Suprapubic skin (tissue), 4 donors: ENCODE measurements at regions not wholly inside any gene's neighbourhood (a gene's known extent, or its start where the extent isn't known, plus 50 kb on each side); places are given as distances from the start of the nearest gene placed in this dataset.

Source experiments
- DNase-seq, 2 donors: peaks; one replicate each; pipeline ENCODE4 v3.0.0-alpha.2; 2019; ENCODE audit warnings: low spot score in 2 of 2
- H3K27ac ChIP-seq: fragments of 200-600 bp; sonication (generic); one replicate; pipeline ENCODE4 v1.5.1; 2019
- H3K27me3 ChIP-seq: fragments of 200-600 bp; sonication (generic); one replicate; pipeline ENCODE4 v1.5.1; 2019
- H3K36me3 ChIP-seq: fragments of 200-600 bp; sonication (generic); one replicate; pipeline ENCODE4 v1.5.1; 2019
- H3K4me1 ChIP-seq: fragments of 200-600 bp; sonication (generic); one replicate; pipeline ENCODE4 v1.5.1; 2019
- H3K4me3 ChIP-seq: fragments of 200-600 bp; sonication (generic); one replicate; pipeline ENCODE4 v1.5.1; 2019; ENCODE audit warnings: mild to moderate bottlenecking
- H3K9me3 ChIP-seq: fragments of 200-600 bp; sonication (generic); one replicate; pipeline ENCODE4 v1.5.1; 2019
- CTCF ChIP-seq, 2 donors: fragments of 200-600 bp in 1 of 2; fragments of 450-650 bp in 1 of 2; sonication (generic) in 1 of 2; IDR thresholded peaks; one replicate each; pipeline ENCODE4 v1.5.1; 2016 to 2019; ENCODE audit warnings: antibody characterized with exemption in 2 of 2, mild to moderate bottlenecking in 1 of 2, moderate library complexity in 1 of 2
- EP300 ChIP-seq: sonication (generic); formaldehyde crosslinking; IDR thresholded peaks from one replicate; pipeline ENCODE4 v1.6.1; 2017; ENCODE audit warnings: antibody characterized with exemption
- POLR2A ChIP-seq, 2 donors: fragments of 450-650 bp; IDR thresholded peaks; one replicate each; pipeline ENCODE4 v1.6.1; 2017; ENCODE audit warnings: antibody characterized with exemption in 2 of 2, mild to moderate bottlenecking in 2 of 2, moderate library complexity in 2 of 2
- POLR2AphosphoS5 ChIP-seq, 3 donors: sonication (generic); formaldehyde crosslinking; IDR thresholded peaks; one replicate each; pipeline ENCODE4 v1.6.1; 2017; ENCODE audit warnings: antibody characterized with exemption in 3 of 3
- WGBS: methylation state at CpG from one replicate; pipeline ENCODE4 v1.1.5; 2018; 5-methylcytosine and 5-hydroxymethylcytosine counted together

DNA sequence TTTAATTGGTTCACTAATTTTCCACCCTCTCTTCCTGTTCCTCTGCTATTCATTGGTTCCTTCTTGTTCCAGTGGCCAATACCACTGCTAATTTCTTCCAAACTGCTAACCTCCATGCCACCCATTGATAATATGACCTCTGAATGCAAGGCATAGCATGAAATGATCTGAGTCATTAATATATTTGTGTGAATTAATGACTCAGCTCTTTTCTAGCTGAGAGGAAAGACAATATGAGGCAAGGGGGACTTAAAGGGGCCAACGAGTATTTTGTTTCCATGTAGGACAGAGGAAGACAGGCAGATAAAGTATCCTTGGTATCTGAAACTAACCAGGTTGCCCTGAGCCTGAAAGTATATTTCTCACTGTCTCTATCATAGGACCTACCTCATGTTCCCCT lies 154.3 kb upstream of the BRINP1 start:
- Histone ChIP-seq H3K4me3 (no peak overlapping the region), H3K36me3 (no peaks in the 10 kb centered on the region), H3K27ac (no peak overlapping the region), H3K27me3 (no peaks in the 10 kb centered on the region), H3K4me1 (no peaks in the 10 kb centered on the region), H3K9me3 (no peaks in the 10 kb centered on the region)
- TF ChIP-seq CTCF (IDR thresholded peaks at IDR 0.05), result no peak
- no peak for TF ChIP-seq POLR2A (IDR thresholded peaks at IDR 0.05)
- no peak for TF ChIP-seq EP300
- TF ChIP-seq POLR2AphosphoS5 (IDR thresholded peaks at IDR 0.05), result no peak
- WGBS, result 75% methylated on average over 1 of the region's 1 CpG
- DNase-seq, result no peak

DNA sequence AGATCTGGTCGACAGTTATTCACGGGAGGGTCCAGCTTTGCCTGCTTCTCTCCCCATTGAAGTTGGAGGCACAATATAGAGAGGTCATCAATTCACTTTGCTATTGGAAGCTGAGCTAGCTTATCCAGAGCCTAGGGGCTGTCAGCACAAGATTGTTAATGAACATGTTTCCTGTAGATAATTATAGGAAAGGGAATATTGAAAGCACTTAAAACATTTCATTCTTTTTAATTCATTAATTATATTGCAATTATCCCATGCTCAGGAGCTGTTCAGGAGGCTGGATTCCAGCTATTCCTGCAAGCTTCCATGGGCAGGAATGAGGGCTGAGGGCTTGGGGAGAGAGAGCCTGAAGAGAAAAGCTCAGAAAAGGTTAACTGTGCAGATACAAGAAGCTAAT lies 153.1 kb upstream of the BRINP1 start:
- WGBS, result 84% methylated on average over 2 of the region's 2 CpGs
- no peaks in the 10 kb centered on the region for H3K9me3 ChIP-seq
- no peak overlapping the region for H3K4me3 ChIP-seq
- no peak for DNase-seq
- no peak overlapping the region for H3K27ac ChIP-seq
- H3K27me3 ChIP-seq, result no peaks in the 10 kb centered on the region
- H3K36me3 ChIP-seq, result no peaks in the 10 kb centered on the region
- TF ChIP-seq POLR2AphosphoS5 (IDR thresholded peaks at IDR 0.05), result no peak
- TF ChIP-seq CTCF (IDR thresholded peaks at IDR 0.05), result no peak
- TF ChIP-seq EP300, result no peak
- no peak for TF ChIP-seq POLR2A (IDR thresholded peaks at IDR 0.05)
- no peaks in the 10 kb centered on the region for H3K4me1 ChIP-seq

DNA sequence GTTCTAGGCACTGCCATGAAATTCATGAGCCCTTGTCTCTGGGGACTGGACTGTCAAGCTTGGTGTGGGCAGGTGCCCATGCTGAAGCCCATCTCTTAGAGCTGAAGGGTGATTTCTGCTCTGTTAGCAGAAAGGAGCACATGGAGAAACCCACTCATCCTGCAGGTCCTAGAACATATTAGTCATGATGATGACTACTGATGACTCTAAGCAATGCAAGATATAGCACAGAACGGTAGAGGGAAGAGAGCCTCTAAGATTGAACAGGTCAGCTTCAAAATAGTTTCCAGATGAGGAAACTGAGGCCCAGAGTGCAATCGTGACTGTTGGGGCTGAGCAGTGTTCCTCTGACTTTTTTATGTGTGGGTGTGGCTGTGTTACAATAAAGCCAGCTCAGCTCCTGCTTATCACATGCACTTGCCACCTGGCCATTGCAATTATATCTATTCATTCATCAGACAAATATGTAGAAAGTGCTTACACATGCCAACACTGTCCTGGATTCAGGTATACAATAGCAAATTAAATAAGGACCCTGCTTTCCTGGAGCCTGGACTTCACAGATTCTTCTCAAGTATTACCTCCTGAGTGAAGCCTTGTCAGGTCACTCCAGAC lies 140.2 kb upstream of the BRINP1 start:
- H3K27ac ChIP-seq, result no peak overlapping the region
- WGBS, result 28% methylated on average over 2 of the region's 2 CpGs
- no peaks in the 10 kb centered on the region for H3K9me3 ChIP-seq
- no peak for DNase-seq
- TF ChIP-seq POLR2A (IDR thresholded peaks at IDR 0.05) (no peak), CTCF (IDR thresholded peaks at IDR 0.05) (no peak), POLR2AphosphoS5 (IDR thresholded peaks at IDR 0.05) (no peak), EP300 (no peak)
- H3K27me3 ChIP-seq, result no peaks in the 10 kb centered on the region
- H3K36me3 ChIP-seq, result no peaks in the 10 kb centered on the region
- H3K4me3 ChIP-seq, result no peak overlapping the region
- H3K4me1 ChIP-seq, result no peaks in the 10 kb centered on the region

- H3K9me3 ChIP-seq, result no peaks in the 10 kb centered on the region
- TF ChIP-seq POLR2A (IDR thresholded peaks at IDR 0.05) (no peak), CTCF (IDR thresholded peaks at IDR 0.05) (no peak), EP300 (no peak), POLR2AphosphoS5 (IDR thresholded peaks at IDR 0.05) (no peak)
- no peak overlapping the region for H3K4me3 ChIP-seq
- H3K4me1 ChIP-seq, result no peaks in the 10 kb centered on the region
- DNase-seq, result no peak
- no peaks in the 10 kb centered on the region for H3K27me3 ChIP-seq
- H3K36me3 ChIP-seq, result no peaks in the 10 kb centered on the region
- H3K27ac ChIP-seq, result no peak overlapping the region
- 87% methylated on average over 3 of the region's 3 CpGs for WGBS
Observed at GRCh38 chr9:119501374-119501773, 132.1 kb upstream of the BRINP1 start.

DNA sequence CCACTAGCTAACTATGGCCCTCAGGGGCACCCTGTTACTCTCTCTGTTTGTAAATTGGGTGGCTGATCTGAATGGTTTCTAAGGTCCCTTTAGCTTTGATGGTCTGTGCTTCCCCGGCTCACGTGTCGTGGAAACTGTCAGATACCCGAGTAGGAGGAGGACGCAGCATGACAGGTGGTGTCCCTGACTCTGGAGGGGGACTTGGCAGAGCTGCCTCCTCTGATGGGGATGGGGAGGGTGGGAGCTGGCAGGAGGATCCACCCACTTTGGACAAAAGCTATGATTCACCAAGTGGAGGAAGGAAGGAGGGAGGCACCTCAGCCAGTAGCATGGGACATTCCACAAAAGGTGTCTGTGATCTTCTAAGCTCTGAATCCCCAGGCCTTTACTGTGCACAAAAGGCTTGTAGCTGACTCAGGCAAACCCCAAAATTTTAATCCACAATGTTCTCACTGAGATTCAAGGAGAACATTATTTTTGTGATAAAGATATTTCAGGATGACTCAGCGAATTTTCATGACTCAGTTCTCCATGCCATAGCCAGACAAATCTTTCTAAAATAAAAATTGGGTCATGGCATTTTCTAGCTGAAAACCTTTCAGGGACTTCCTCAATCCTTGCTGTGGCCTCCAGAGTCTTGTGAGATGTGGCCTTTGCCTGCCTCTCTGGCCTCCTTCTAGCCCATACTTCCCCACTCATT lies 131.0 kb upstream of the BRINP1 start:
- no peaks in the 10 kb centered on the region for H3K9me3 ChIP-seq
- no peak for DNase-seq
- no peaks in the 10 kb centered on the region for H3K4me1 ChIP-seq
- H3K27ac ChIP-seq, result no peak overlapping the region
- no peaks in the 10 kb centered on the region for H3K27me3 ChIP-seq
- H3K36me3 ChIP-seq, result no peaks in the 10 kb centered on the region
- WGBS, result 92% methylated on average over 6 of the region's 6 CpGs
- no peak overlapping the region for H3K4me3 ChIP-seq
- TF ChIP-seq EP300, result no peak
- TF ChIP-seq POLR2AphosphoS5 (IDR thresholded peaks at IDR 0.05), result no peak
- TF ChIP-seq CTCF (IDR thresholded peaks at IDR 0.05), result no peak
- no peak for TF ChIP-seq POLR2A (IDR thresholded peaks at IDR 0.05)
